ENCODE measurements at regions not wholly inside any gene's neighbourhood (a gene's known extent, or its start where the extent isn't known, plus 50 kb on each side); places are given as distances from the start of the nearest gene placed in this dataset.

DNA sequence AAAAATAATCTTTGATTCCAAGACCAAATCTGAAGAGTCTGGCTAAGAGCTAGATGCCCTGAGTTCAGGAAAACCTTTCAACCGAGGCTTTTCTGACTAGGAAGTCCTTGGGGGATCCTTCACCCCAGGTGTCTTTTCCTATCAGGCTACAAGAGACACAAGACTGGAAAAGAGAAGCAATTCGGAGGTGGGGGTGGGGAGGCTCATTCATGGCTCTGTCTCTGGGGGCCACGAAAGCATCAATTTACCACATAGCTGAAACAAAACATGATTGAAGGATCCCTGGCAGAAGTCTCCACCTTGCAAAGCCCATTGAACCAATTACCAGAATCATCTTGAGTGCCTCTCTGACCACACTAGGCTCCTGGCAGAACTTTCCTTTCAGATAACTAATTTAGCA, 239.8 kb upstream of the SALL1 start:
- DNase-seq (ENCODE audit: low read depth) = no peak
- TF ChIP-seq, protein P1, sequence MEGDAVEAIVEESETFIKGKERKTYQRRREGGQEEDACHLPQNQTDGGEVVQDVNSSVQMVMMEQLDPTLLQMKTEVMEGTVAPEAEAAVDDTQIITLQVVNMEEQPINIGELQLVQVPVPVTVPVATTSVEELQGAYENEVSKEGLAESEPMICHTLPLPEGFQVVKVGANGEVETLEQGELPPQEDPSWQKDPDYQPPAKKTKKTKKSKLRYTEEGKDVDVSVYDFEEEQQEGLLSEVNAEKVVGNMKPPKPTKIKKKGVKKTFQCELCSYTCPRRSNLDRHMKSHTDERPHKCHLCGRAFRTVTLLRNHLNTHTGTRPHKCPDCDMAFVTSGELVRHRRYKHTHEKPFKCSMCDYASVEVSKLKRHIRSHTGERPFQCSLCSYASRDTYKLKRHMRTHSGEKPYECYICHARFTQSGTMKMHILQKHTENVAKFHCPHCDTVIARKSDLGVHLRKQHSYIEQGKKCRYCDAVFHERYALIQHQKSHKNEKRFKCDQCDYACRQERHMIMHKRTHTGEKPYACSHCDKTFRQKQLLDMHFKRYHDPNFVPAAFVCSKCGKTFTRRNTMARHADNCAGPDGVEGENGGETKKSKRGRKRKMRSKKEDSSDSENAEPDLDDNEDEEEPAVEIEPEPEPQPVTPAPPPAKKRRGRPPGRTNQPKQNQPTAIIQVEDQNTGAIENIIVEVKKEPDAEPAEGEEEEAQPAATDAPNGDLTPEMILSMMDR (conservative IDR thresholded peaks at IDR 0.05; ENCODE audit: low read depth, low read length) = no peak

DNA sequence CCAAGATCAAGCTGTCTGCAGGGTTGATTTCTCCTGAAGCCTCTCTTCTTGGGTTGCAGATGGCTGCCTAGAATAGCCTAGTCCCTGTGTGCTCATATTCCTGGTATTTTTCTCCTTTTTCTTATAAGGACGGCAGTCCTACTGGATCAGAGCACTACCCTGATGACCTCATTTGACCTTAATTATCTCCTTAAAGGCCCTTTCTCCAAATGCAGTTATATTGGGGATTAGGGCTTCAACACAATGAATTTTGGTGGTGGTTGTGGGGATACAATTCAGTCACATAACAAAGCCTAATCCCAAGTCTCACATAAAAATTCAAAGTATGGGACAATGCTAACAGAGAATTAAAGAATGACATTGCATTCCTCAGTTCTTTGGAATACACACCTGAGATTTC, 238.8 kb upstream of the SALL1 start:
- TF ChIP-seq, protein P1 (conservative IDR thresholded peaks at IDR 0.05; ENCODE audit: low read depth, low read length) = no peak
- DNase-seq (ENCODE audit: low read depth) = no peak
- H3K4me3 ChIP-seq (ENCODE audit: low read depth, low read length) = no peak overlapping the region

More for the DNA sequence above, 239.8 kb upstream of the SALL1 start:
- H3K4me3 ChIP-seq (ENCODE audit: low read depth, low read length) = no peak overlapping the region

DNA sequence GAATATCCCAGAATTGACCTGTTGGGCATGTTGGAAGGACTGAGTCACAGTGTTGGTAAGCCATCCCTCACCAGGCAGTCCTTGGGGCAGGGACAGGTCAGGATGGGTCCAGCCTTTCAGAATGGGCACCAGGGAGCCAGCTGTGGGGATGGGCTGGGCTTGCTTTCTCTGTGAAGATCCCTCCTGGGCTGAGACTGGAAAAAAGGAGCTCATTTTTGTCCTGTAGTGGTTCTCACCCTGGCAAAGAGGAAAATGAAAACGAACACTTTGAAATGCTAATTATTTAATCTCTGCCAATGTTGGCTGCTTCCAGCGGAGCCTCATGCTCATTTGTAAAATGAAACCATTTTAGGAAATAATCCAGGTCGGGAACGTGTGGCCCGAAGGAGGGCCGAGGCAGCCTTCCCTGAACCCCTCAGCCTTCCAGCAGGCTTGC, 237.5 kb upstream of the SALL1 start:
- TF ChIP-seq, protein P1 (conservative IDR thresholded peaks at IDR 0.05; ENCODE audit: low read depth, low read length) = no peak
- H3K4me3 ChIP-seq (ENCODE audit: low read depth, low read length) = no peak overlapping the region
- no peak for DNase-seq (ENCODE audit: low read depth)

DNA sequence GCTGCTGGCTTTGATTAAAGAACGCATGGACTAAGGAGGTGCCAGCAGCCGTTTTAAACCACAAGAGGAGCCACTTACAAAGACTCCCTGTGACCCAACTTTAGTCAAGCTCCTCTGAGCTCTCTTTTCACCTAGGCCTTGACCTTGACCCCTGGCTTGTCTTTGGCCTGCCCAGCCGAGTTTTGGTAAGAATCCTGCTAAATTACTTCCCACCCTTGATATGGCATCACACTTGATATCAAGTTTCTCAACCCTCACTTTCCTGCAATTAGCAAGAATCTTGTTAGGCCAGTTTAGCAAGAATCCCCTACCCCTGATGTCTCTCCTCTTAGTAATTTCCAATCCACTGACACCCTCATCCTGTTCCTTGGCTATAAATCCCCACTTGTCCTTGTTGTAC, 232.8 kb upstream of the SALL1 start:
- no peak overlapping the region for H3K4me3 ChIP-seq (ENCODE audit: low read depth, low read length)
- TF ChIP-seq, protein P1 (conservative IDR thresholded peaks at IDR 0.05; ENCODE audit: low read depth, low read length) = no peak
- no peak for DNase-seq (ENCODE audit: low read depth)

DNA sequence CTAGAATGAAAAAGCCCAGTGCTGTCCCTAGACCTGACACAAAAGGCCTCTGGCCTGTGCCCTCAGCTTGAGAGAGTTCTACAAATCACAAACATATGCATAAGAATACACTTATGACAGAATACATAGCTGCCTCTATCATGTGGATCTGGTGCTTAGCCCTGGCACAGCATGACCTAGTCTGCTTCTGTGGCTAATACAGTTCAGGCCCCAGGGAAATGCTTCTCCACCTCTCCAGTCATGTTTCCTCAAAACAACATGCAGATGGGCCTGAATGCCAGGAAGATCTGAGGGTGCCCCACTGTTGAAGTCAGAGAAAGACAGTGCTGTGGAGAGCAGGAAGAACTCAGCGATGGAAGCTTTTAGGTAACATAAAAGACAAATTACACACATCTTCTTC, 231.9 kb upstream of the SALL1 start:
- TF ChIP-seq, protein P1 (conservative IDR thresholded peaks at IDR 0.05; ENCODE audit: low read depth, low read length) = no peak
- DNase-seq (ENCODE audit: low read depth) = no peak
- H3K4me3 ChIP-seq (ENCODE audit: low read depth, low read length) = no peak overlapping the region

DNA sequence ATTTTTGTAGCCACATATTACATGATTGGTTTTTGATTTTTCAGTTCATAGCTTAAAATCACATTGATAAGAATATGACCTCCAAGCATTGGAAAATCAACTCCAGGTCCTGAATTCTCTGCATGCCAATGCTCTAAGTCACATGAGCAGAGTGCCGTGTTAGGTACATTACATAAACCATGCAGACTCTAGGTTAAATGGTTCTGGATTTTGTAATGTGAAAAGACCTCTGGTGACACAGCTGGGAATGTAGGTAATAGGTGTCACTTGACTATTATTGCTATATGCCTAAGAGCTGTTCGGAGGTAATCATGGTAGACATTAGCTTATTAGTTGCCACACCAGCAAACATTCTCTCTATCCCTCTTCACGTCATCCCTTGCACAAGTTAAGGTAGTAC, 231.1 kb upstream of the SALL1 start:
- TF ChIP-seq, protein P1 (conservative IDR thresholded peaks at IDR 0.05; ENCODE audit: low read depth, low read length) = no peak
- DNase-seq (ENCODE audit: low read depth) = peak; percentile 72
- no peak overlapping the region for H3K4me3 ChIP-seq (ENCODE audit: low read depth, low read length)

DNA sequence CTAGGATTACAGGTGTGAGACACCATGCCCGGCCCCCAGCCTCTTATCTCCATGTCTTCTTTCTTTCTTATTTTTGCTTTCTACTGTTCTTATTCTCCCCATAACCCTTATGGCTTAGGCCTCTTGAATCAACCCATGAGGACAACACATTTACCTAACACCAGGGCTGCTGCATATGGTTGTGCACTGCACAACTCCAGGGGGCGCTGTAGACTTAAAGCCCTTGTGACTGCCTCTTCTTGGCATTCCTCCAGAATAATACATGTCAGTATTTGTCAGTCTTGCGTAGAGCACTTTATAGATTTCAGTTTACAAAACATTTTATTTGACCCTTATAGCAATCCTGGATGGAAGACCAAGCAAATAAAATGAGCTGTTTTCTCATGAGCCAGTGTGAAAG, 225.0 kb upstream of the SALL1 start:
- H3K4me3 ChIP-seq (ENCODE audit: low read depth, low read length) = no peak overlapping the region
- TF ChIP-seq, protein P1 (conservative IDR thresholded peaks at IDR 0.05; ENCODE audit: low read depth, low read length) = peak; percentile 43
- DNase-seq (ENCODE audit: low read depth) = no peak

Measured in epithelial cell of proximal tubule (primary cell).